GM18873 (cell line): ENCODE measurements at regions not wholly inside any gene's neighbourhood (a gene's known extent, or its start where the extent isn't known, plus 50 kb on each side); places are given as distances from the start of the nearest gene placed in this dataset.
"Not testable (repeated sequence)": the region's sequence is repeated elsewhere in the genome, so short reads cannot be mapped to it uniquely, and the experiment has no call there.

Source experiments
- ATAC-seq: cut with Tn5 transposase; IDR thresholded peaks from one replicate; pipeline ENCODE4 v1.9.1; 2021; ENCODE audit warnings: mild to moderate bottlenecking, moderate library complexity, moderate number of reproducible peaks; ENCODE audit not compliant: unreplicated experiment, low FRiP score

DNA sequence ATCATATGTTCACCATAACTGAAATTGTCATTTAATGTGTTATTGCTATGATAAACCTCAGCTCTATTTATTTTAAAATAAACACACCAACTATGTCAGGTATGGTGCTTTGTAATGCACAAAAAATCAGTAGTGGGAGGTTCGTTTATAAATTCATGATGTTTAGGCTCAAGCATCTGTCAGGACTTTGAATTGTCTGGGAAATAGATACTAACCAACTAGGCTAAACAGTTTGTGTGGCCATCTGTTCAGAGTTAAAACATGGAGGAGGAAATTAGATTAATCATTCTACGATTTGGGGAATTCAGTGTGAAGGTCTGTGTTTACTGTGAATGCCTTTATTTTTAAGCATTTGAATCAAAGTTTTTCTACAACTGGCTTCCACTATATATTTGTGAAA, 212.6 kb upstream of the FZD8 start:
- no peak for ATAC-seq

DNA sequence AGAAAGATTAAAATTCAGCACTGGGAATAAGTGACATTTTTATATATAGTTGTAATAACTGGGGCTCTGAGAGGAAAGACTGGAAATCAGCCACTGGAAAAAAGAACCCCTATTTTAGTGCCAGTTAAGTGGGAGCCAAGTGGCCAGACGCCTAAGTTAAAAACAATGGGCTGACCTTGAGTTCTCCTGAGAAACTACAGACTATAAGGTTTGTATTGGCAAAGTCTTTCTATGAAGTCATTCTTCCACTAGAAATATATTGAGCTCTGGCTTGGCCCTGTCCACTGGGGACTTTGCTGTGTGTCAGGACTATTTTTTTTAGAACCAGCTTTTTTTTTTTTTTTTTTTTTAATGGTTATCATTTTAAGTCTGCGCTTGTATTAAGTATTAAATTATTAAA, 210.6 kb upstream of the FZD8 start:
- ATAC-seq = no peak

DNA sequence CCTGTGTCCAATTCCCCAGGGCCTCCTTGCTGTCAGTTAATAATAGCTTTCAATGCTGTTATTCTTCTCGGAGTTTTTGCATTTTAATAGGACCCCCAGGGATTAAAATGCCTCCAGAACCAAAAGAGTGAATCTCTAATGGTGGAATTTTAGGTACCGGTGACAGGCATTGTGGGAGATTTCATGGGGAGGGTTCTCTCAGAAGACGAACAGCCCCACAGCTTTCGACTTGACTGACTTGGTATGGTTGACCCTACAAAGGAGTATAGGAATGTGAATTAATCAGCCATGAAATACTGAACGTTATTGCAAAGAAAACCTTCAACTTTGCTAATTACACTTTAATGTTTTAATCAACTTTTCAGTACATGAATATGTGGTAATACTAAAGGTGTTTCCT, 206.3 kb upstream of the FZD8 start:
- no peak for ATAC-seq

DNA sequence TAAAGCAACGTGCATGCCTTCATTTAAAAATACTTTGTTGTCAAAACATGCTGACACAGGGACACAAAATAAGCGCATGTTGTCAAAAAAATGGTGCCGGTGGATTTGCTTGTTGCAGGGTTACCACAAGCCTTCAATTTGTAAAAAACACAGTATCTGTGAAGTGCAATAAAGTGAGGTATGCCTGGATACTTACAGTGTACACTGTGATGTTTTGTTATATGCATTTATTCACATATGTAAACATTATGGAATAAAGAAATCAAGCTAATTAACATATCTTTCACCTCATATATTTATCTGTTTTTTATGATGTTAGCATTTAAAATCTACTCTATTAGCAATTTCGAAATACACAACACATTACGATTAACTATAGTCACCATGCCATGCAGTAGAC, 202.6 kb upstream of the FZD8 start:
- no peak for ATAC-seq

DNA sequence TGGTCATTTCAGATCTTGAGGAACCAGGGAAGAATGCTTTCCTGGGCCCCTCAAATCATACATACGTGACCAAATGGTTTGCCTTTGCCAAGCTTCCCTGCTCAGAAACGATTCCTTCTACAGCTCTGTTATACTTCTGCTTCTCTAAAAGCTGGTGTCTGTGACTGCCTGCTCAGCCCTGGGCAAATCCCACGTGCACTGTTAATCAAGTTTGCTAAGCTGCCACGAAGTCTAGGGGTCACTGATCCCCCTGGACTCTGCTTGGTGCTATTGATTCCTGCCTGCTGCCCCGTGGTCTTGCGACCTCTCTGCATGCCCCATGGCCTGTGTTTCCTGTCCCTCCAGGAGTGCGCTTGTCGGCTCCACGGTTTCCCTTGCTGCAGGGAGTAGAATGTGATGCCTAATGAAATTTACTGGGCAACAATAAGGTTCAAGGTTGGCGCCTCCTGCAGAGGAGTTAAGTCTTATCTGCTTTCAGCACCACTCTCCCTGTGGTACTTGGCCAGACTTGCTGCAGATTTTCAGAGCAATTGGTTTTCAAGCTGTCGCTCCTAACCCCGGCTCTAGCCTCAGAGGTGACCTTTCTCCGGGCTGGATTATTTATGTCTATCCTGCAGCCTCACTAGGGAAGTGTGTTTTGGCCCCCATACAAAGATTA, 201.6 kb upstream of the FZD8 start:
- ATAC-seq = no peak

DNA sequence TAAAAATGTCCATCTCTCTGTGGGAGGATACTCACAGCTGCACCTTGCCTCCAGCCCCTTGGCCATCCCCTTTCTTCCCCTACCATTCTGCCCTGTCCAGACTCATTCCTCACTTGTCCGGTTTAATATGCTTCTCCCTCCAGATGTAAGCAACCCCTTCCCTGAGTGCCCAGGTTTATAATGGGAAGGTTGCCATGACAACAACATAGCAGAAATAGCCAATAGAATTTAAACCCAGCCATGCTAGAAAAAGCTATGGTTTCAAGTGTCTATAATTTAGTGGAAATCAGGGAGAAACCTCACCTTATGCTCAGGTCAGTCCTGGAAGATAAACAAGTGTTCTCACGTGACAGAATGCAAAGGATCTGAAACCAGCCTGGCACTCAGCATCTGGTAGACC, 196.0 kb upstream of the FZD8 start:
- no peak for ATAC-seq

DNA sequence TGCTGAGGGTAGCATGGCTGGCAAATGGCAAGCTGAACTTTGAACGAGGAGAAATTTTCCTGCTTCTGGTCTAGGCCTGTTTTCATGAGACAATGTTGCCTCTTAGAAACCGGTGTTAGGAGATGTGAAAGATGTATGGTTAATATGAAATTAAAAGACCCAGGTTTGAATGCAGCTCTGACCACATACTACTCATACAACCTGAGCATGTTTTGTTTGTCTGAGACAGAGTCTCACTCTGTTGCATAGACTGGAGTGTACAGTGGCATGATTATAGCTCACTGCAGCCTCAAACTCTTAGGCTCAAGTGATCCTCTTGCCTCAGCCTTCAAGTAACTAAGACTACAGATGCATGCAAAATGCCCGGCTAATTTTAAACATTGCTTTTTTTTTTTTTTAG, 193.4 kb upstream of the FZD8 start:
- no peak for ATAC-seq

DNA sequence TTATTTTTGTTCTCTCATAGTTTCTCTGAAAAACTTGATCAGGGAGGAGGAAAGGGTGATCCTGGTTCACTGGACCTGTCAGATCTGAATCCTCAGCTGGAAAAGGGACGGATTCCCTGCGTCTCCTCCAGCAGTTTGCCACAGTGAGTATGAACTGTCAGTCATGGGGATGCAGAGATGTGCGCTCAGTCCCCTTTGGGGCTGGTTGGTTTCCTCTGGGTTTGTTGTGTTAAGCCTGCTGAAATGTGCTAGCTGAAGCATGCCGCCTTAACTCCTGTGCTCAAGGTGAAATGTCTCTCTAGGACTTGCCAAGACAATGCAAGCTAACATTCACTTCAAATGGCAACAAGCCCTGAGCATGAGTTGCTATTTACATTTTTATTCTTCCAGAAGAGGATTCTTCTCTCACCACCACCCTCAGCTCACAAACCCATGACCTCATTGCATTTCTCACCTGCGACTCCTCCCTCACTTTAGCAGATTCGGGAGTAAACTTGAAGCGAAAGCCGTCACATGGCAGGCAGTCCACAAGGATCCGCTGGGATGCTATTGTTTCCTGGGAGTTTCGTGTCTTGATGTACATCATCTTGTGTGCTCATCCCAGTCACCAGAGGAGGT, 192.9 kb upstream of the FZD8 start:
- no peak for ATAC-seq

DNA sequence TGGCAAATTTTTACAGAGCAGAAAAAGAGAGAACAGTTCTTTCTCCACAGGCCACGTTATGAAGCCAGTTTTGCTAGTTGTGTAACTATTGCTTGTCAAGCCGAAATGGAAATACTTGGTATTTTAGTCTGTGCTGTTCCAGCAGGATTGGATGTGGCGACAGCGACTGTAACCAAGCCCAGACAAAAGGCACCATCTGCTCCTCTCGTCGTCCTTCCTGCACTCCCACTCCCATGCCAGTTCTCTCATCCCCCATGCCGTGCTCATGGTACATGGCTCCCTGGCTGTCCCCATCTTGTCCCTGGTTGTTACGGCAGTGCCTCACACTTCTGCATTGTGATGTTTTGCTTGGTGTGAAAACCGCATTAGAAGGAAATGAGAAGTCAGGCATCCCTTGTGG, 185.7 kb upstream of the FZD8 start:
- no peak for ATAC-seq

DNA sequence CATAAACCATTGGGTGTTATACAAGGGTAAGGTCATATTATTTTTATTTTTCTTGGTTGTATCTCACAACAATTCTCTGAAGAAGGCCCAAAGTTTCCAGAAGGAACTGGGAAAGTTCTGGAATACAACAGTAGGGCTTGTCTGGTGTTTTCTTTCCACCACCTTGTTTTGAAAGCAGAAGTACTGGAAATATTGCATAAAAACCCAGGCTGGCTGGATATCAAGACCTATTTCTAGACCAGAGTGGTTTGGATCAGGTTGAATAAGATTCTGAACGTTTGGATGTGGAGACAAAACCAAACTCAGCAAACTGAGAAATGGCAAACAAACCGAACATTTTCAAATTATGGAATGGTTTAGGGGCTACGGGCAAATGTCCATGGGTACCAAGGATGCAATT, 182.6 kb upstream of the FZD8 start:
- no peak for ATAC-seq

DNA sequence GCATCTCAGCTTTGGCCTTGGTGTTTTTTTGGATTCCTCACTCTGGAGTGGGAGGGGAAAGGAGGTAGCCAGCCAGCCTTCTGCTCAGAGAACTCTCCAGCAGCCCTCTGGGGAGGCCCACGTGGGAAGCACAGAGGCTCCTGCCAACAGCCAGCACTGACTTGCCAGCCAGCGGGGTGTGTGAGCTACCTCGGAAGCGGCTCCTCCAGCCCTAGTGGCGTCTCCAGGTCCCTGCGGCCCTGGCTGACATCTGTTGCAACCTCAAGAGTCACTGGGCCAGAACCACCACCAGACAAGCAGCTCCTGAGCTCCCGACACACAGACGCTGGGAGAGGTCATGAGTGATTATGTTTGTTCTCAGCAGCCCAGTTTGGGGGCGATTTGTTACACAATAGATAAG, 180.2 kb upstream of the FZD8 start:
- ATAC-seq = no peak

DNA sequence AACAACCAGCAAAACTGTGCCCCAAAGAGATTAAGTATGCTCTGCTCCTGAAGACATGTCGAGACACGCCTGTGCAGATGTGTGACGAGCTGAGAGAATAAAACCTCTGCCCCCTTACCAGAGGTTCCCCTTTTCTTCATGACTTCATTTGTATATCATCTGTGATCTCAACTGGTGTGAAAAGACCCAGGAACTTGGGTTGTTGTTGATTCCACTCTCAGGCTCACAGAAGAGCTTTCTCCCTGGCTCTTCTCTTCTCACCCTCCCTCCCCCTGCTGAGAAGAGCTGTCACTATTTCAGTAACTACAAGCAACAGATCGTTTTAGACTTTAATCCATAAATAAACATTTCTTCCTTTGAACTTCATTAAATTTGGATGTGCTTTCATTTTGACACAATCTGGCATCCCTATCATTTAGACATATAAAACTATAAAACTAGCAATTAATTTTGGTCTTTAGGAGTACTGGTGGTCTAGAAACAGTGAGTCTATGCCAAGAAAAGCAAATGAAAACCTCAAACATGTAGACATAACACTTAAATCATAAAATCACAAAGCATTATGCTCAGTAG, 179.3 kb upstream of the FZD8 start:
- no peak for ATAC-seq

DNA sequence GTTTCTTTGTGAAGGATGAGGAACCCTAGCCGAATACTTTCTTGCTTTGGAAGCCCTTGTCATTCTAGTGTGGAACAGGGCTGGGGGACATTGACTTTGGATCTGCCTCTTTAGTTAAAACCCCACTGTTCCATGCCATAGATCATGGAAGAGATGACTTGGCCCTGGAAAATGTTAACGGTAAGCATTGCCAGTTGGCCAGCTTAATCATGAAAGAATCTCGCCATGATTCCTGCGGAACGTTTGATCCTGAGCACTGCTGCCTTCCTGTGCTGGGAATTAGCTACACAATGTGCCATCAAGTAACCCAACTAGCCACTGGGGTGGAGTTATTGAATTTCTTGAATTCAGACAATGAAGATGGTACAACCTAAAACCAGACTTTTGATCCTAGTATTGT, 177.6 kb upstream of the FZD8 start:
- no peak for ATAC-seq

DNA sequence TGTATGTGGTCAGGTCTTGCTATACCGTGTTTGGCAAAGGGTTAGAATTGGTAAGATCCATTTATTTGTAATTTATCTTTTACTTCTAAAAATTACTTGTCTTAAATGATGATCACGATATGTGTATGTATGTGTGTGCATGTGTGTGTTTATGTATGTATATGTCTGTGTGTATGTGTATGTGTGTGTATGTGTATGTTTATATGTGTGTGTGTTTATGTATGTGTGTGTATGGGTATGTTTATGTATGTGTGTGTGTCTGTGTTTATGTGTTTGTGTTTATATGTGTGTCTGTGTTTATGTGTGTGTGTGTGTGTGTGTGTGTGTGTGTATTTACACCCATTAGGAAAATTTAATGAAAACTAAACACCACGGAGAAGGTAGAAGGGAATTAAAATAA, 176.9 kb upstream of the FZD8 start:
- ATAC-seq = no peak

DNA sequence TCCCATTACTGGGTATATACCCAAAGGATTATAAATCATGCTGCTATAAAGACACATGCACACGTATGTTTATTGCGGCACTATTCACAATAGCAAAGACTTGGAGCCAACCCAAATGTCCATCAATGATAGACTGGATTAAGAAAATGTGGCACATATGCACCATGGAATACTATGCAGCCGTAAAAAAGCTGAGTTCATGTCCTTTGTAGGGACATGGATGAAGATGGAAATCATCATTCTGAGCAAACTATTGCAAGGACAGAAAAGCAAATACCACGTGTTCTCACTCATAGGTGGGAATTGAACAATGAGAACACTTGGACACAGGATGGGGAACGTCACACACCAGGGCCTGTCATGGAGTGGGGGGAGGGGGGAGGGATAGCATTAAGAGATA, 175.0 kb upstream of the FZD8 start:
- ATAC-seq = not testable (repeated sequence)

DNA sequence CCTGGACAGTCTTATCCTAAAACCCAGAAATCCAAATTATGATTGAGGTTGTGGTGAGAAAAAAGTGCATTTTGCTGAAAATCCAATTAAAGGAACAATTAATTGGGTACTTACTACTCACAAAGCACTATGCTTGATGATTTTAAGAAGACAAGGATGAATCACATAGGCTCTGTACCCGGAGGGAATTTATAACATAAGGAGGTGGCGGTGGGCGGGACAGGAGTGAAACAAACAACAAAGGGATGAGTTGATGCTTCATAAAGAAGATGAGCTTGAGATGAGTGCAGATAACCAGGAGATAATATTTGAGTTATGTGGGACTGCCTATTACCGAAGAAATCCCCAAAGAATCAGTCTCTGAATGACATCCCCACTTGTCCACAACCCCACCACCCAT, 171.1 kb upstream of the FZD8 start:
- no peak for ATAC-seq

DNA sequence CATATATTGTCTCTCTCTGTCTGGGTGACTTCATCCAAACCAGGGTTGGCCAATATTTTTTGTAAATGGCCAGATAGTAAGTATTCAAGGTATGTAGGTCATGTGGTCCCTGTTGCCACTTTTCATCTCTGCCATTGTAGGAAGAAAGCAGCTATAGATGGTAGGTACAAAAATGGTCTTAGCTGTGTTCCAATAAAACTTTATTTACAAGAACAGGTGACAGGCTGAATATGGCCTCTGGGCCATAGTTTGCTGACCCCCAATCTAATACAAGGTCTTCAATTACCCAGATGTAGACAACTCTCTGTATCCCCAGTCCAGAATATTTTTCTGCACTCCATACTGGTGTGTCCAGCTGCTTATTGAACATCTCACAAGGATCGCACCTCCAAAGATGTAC, 166.2 kb upstream of the FZD8 start:
- no peak for ATAC-seq

DNA sequence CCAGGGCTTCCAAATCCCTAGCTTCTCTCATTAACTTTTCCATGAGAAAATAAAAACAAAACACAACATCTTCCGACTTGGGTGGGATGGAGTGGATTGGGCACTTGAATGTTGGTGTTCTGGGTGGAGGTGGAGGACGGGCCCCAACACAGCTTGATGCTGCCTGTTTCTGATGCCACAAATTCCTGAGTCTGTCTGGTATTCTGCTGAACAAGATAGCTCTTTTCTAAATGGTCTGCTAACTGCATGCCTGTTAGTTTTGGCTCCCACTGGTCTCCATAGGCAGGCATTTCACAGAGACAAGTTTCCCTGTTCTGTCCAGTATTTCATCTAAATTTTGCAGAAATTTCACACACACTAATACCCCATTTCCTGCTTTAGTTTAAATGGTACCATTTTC, 160.9 kb upstream of the FZD8 start:
- ATAC-seq = no peak

DNA sequence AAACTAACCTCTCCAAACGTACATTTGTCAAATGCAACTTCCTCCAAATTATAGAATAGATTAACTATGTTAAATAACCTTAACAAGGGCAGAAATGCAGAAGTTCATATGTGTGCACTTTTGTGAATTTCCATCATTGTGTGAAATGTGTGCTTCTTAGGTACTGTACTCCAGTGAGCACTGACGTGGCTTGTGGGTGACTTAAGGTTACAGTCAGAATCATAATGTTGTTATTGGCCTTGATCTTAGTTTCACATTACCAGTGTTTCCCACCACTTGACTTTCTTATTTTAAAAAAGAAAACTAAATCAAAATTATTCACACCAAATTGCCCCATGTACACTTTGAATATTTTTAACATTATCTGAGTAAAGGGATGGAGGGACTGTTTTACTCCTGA, 155.1 kb upstream of the FZD8 start:
- ATAC-seq = no peak

DNA sequence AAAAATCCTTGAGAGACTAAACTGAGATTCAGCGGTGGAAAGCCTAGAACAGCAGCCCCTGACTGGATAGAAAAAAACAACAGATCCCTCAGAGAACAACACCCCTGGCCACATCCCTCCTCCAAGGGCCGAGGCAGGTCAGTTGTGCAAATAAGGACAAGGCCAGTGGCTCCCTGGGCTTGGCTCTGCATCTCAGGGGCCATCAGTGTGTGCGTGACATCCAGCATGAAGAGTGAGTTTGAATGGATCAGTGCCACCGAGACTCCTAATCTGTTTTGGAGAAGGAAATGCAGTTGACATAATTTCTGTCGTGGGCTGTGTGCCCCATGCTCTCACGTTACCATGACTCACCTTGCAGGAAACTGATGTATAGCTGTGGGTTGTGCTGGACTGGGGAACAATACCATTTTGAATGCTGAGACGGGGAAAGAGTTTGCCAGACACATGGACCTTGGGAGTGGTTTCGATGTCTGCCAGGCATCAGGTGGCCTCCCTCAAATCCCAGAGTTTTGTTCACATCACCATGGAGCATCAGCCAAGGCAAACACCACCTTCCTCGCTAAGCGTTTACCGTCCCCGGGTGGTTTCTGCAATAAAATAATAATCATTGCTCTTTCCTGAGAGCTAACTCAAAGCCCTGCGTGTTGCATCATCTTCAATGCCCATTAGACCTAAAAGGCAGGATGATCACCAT, 153.2 kb upstream of the FZD8 start:
- ATAC-seq = no peak

DNA sequence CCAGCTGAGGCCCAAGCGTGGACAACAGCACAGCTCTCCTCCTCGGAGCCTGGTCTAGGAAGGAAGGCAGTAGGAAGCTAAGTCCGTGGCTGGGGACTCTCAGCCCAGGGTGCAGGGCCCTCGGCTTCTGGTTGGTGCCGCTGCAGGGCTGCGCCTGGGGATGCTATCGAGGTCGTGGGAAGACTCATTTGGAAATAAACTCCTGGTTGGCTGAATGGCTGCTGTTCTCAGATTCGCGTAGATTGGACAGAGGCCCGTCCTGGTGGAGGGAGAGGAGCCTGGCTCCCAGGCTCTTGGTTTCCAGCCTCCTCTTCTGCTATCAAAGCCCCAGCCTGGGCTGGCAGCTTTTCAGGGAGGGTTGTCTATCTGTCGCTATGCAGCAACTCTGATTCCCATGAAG, 152.6 kb upstream of the FZD8 start:
- ATAC-seq = no peak

DNA sequence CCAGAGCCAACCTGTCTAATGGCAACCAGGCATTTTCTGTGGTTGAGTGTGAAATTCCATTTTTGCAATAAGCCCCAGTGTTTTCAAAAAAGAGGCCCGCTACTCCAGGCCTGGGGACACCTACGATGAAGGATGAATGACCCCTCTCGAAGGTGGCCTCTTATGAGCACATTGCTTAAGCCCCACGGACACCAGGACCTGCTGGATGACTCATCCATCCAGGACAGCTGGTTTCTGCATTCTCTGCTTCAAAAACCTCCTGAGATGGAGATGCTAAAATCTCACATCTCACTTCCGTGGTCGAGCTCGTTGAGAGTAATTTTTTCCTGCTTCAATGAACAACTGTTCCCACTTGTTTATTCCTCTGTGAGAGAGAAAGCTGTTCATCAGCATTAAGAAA, 150.2 kb upstream of the FZD8 start:
- no peak for ATAC-seq
